DOHH2 (cell line): ENCODE measurements at regions not wholly inside any gene's neighbourhood (a gene's known extent, or its start where the extent isn't known, plus 50 kb on each side); places are given as distances from the start of the nearest gene placed in this dataset.

Source experiments
- EZH2phosphoT487 ChIP-seq: fragments of 200-600 bp; sonication (generic); IDR thresholded peaks from 2 replicates; pipeline ENCODE4 v1.6.1; 2017; ENCODE audit warnings: borderline replicate concordance, mild to moderate bottlenecking, antibody characterized with exemption, low read length, moderate library complexity, mixed read lengths
- TF ChIP-seq, protein P1 (sequence below): fragments of 200-600 bp; sonication (generic); IDR thresholded peaks from one replicate; pipeline ENCODE4 v1.5.1; 2014; ENCODE audit warnings: antibody characterized with exemption, mild to moderate bottlenecking, low read depth, low read length; ENCODE audit not compliant: poor library complexity, severe bottlenecking

DNA sequence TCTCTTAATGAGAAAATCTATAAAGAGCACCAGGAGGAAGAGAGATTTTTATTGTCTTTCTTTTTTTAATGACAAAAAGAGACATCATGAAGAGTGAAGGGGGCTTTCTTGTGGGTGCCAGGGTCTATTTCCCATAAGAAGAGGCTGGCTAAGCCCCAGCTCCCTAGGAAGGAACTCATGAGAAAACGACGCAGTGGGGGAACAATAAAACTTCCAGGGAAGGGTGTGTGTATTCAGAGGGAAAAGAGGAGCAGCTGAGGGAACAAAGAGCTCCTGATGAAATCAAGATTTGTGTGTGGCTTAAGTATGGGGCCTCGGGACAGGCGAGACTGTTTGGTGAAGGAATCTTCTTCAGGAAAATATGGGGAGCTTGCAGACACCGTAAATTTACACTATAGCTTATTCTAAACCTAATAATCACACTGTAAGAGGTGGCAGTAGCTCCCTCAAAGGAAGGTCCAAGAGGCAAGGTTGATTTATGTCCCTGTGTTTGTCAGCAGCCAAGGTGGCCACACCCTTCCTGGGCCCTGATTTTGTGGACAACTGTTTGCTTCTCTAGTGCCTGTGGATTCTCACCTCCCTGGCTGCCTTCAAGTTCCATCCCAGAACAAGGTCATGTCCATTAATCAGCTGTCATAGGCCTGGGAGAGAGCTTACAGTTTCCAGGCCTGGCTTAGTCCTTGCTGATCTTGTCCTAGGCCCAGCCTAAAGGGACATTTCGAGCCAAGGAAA lies 615.7 kb downstream of the INSC start:
- TF ChIP-seq, protein P1, sequence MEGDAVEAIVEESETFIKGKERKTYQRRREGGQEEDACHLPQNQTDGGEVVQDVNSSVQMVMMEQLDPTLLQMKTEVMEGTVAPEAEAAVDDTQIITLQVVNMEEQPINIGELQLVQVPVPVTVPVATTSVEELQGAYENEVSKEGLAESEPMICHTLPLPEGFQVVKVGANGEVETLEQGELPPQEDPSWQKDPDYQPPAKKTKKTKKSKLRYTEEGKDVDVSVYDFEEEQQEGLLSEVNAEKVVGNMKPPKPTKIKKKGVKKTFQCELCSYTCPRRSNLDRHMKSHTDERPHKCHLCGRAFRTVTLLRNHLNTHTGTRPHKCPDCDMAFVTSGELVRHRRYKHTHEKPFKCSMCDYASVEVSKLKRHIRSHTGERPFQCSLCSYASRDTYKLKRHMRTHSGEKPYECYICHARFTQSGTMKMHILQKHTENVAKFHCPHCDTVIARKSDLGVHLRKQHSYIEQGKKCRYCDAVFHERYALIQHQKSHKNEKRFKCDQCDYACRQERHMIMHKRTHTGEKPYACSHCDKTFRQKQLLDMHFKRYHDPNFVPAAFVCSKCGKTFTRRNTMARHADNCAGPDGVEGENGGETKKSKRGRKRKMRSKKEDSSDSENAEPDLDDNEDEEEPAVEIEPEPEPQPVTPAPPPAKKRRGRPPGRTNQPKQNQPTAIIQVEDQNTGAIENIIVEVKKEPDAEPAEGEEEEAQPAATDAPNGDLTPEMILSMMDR: no peak
- no peak for TF ChIP-seq EZH2phosphoT487
